CD4-positive, alpha-beta memory T cell (primary cell): ENCODE measurements at regions not wholly inside any gene's neighbourhood (a gene's known extent, or its start where the extent isn't known, plus 50 kb on each side); places are given as distances from the start of the nearest gene placed in this dataset.

Source experiments
- CTCF ChIA-PET: fragments of 350-600 bp; sonication (Branson Sonifier 250); formaldehyde crosslinking; loops from one replicate; lab custom pipeline; 2021; ENCODE audit warnings: inconsistent platforms; ENCODE audit not compliant: partially characterized antibody; lab: Charles Lee
- POLR2A ChIA-PET: fragments of 350-600 bp; sonication (Branson Sonifier 250); formaldehyde crosslinking; loops from one replicate; lab custom pipeline; 2021; ENCODE audit not compliant: partially characterized antibody; lab: Charles Lee
- DNase-seq, 5 donors: peaks; one replicate each; pipeline versions ENCODE4 v3.0.0 to v3.0.0-alpha.2; 2020 to 2022; ENCODE audit warnings: mixed read lengths in 1 of 5
- H3K27ac ChIP-seq: one replicate; pipeline ENCODE4 v1.7.0; 2013; ENCODE audit warnings: low read depth, low read length
- H3K27me3 ChIP-seq: 2 replicates; pipeline ENCODE4 v1.7.0; 2013; ENCODE audit warnings: mild to moderate bottlenecking, low read length, moderate library complexity; ENCODE audit not compliant: insufficient read depth
- H3K36me3 ChIP-seq: 2 replicates; pipeline ENCODE4 v1.7.0; 2013; ENCODE audit warnings: mild to moderate bottlenecking, low read length, moderate library complexity; ENCODE audit not compliant: insufficient read depth
- H3K4me1 ChIP-seq: 2 replicates; pipeline ENCODE4 v1.7.0; 2013; ENCODE audit warnings: mild to moderate bottlenecking, low read length, moderate library complexity; ENCODE audit not compliant: insufficient read depth
- H3K4me3 ChIP-seq, 2 donors: one replicate each; pipeline ENCODE4 v1.7.0; 2013; ENCODE audit warnings: low read length in 2 of 2, mild to moderate bottlenecking in 1 of 2
- H3K9me3 ChIP-seq, 2 donors: one replicate each; pipeline ENCODE4 v1.7.0; 2013; ENCODE audit warnings: low read length in 2 of 2, control low read depth in 1 of 2; ENCODE audit not compliant: control insufficient read depth in 1 of 2
- H3K27ac Mint-ChIP-seq, 7 donors: one replicate each; pipeline ENCODE4 v1.8.0; 2020 to 2021; ENCODE audit warnings: mixed read lengths in 7 of 7, mild to moderate bottlenecking in 6 of 7, inconsistent platforms in 3 of 7, moderate library complexity in 3 of 7
- H3K27me3 Mint-ChIP-seq, 2 donors: one replicate each; pipeline ENCODE4 v1.8.0; 2020 to 2021; ENCODE audit warnings: mixed read lengths in 2 of 2
- H3K36me3 Mint-ChIP-seq, 2 donors: one replicate each; pipeline ENCODE4 v1.8.0; 2020 to 2021; ENCODE audit warnings: mixed read lengths in 2 of 2, inconsistent platforms in 1 of 2, mild to moderate bottlenecking in 1 of 2
- H3K4me1 Mint-ChIP-seq, 4 donors: one replicate each; pipeline ENCODE4 v1.8.0; 2020 to 2021; ENCODE audit warnings: mixed read lengths in 4 of 4, mild to moderate bottlenecking in 1 of 4
- H3K4me3 Mint-ChIP-seq, 8 donors: one replicate each; pipeline ENCODE4 v1.8.0; 2020 to 2021; ENCODE audit warnings: mixed read lengths in 8 of 8, mild to moderate bottlenecking in 7 of 8, moderate library complexity in 6 of 8, inconsistent platforms in 3 of 8
- H3K9me3 Mint-ChIP-seq, 8 donors: one replicate each; pipeline ENCODE4 v1.8.0; 2020 to 2021; ENCODE audit warnings: mixed read lengths in 8 of 8, mild to moderate bottlenecking in 5 of 8, inconsistent platforms in 3 of 8, moderate library complexity in 1 of 8
- intact Hi-C: fragments of 100-400 bp; cut with micrococcal nuclease; formaldehyde crosslinking; loops from one replicate; pipeline ENCODE4 v1.15.1; 2023

GRCh38 chr13:88068975-88069374 lies 397.8 kb downstream of the SLITRK5 start:
- peaks cover 2 to 14% (median 8%) of the 10 kb centered on the region in 8 donors for H3K9me3 Mint-ChIP-seq
- no peak for DNase-seq
- Histone ChIP-seq H3K27me3 (no peaks in the 10 kb centered on the region), H3K9me3 (peaks cover 0 to 13% of the 10 kb centered on the region in 2 donors), H3K4me1 (no peaks in the 10 kb centered on the region), H3K27ac (no peak overlapping the region), H3K36me3 (no peaks in the 10 kb centered on the region), H3K4me3 (no peak overlapping the region)
- no peak overlapping the region for H3K4me3 Mint-ChIP-seq
- H3K4me1 Mint-ChIP-seq: no peaks in the 10 kb centered on the region
- CTCF ChIA-PET: no interaction called here
- no peaks in the 10 kb centered on the region for H3K27me3 Mint-ChIP-seq
- intact Hi-C loops: no loop called here
- no peak overlapping the region for H3K27ac Mint-ChIP-seq
- POLR2A ChIA-PET: no interaction called here
- no peaks in the 10 kb centered on the region for H3K36me3 Mint-ChIP-seq

- ChIA-PET CTCF (no interaction called here), POLR2A (no interaction called here)
- no peaks in the 10 kb centered on the region for H3K36me3 ChIP-seq
- no peak overlapping the region for H3K4me3 ChIP-seq
- H3K36me3 Mint-ChIP-seq: no peaks in the 10 kb centered on the region
- H3K4me1 ChIP-seq: no peaks in the 10 kb centered on the region
- intact Hi-C loops: no loop called here
- H3K27ac ChIP-seq: no peak overlapping the region
- peaks cover 0 to 9% (median 3%) of the 10 kb centered on the region in 8 donors for H3K9me3 Mint-ChIP-seq
- H3K4me1 Mint-ChIP-seq: no peaks in the 10 kb centered on the region
- DNase-seq: no peak
- no peaks in the 10 kb centered on the region for H3K27me3 ChIP-seq
- no peak overlapping the region for H3K27ac Mint-ChIP-seq
- H3K4me3 Mint-ChIP-seq: no peak overlapping the region
- H3K27me3 Mint-ChIP-seq: no peaks in the 10 kb centered on the region
- H3K9me3 ChIP-seq: peaks cover 0 to 7% of the 10 kb centered on the region in 2 donors
Observed at GRCh38 chr13:88071371-88071770, 400.2 kb downstream of the SLITRK5 start.

GRCh38 chr13:88074794-88075510 lies 403.8 kb downstream of the SLITRK5 start:
- Histone ChIP-seq H3K4me3 (no peak overlapping the region), H3K27me3 (no peaks in the 10 kb centered on the region), H3K4me1 (no peaks in the 10 kb centered on the region), H3K36me3 (no peaks in the 10 kb centered on the region), H3K9me3 (peaks cover 0 to 7% of the 10 kb centered on the region in 2 donors), H3K27ac (no peak overlapping the region)
- intact Hi-C loops: no loop called here
- no peaks in the 10 kb centered on the region for H3K4me1 Mint-ChIP-seq
- ChIA-PET POLR2A (no interaction called here), CTCF (no interaction called here)
- H3K9me3 Mint-ChIP-seq: peaks cover 0 to 6% (median 0%) of the 10 kb centered on the region in 8 donors
- H3K36me3 Mint-ChIP-seq: no peaks in the 10 kb centered on the region
- no peak for DNase-seq
- no peak overlapping the region for H3K27ac Mint-ChIP-seq
- no peak overlapping the region for H3K4me3 Mint-ChIP-seq
- H3K27me3 Mint-ChIP-seq: no peaks in the 10 kb centered on the region

- no peaks in the 10 kb centered on the region for H3K36me3 Mint-ChIP-seq
- no peak overlapping the region for H3K4me3 Mint-ChIP-seq
Observed at GRCh38 chr13:88085036-88085435, 413.9 kb downstream of the SLITRK5 start.

GRCh38 chr13:88086577-88086976 lies 415.4 kb downstream of the SLITRK5 start:
- Mint-ChIP-seq H3K4me1 (no peaks in the 10 kb centered on the region), H3K9me3 (peaks cover 0 to 16% (median 7%) of the 10 kb centered on the region in 8 donors), H3K36me3 (no peaks in the 10 kb centered on the region), H3K4me3 (no peak overlapping the region), H3K27me3 (no peaks in the 10 kb centered on the region), H3K27ac (no peak overlapping the region)
- POLR2A ChIA-PET: no interaction called here
- Histone ChIP-seq H3K27me3 (no peaks in the 10 kb centered on the region), H3K4me1 (no peaks in the 10 kb centered on the region), H3K9me3 (no peaks in the 10 kb centered on the region), H3K27ac (no peak overlapping the region), H3K4me3 (no peak overlapping the region), H3K36me3 (no peaks in the 10 kb centered on the region)
- intact Hi-C loops: no loop called here
- CTCF ChIA-PET: no interaction called here
- DNase-seq: no peak

More at GRCh38 chr13:88085036-88085435, 413.9 kb downstream of the SLITRK5 start:
- Histone ChIP-seq H3K36me3 (no peaks in the 10 kb centered on the region), H3K4me1 (no peaks in the 10 kb centered on the region), H3K4me3 (no peak overlapping the region), H3K9me3 (no peaks in the 10 kb centered on the region), H3K27ac (no peak overlapping the region), H3K27me3 (no peaks in the 10 kb centered on the region)
- ChIA-PET POLR2A (no interaction called here), CTCF (no interaction called here)
- intact Hi-C loops: no loop called here
- Mint-ChIP-seq H3K4me1 (no peaks in the 10 kb centered on the region), H3K9me3 (peaks cover 0 to 10% (median 4%) of the 10 kb centered on the region in 8 donors), H3K27me3 (no peaks in the 10 kb centered on the region), H3K27ac (no peak overlapping the region)
- DNase-seq: no peak

- no peaks in the 10 kb centered on the region for H3K4me1 ChIP-seq
- H3K9me3 Mint-ChIP-seq: peaks cover 0 to 30% (median 9%) of the 10 kb centered on the region in 8 donors
- no peaks in the 10 kb centered on the region for H3K9me3 ChIP-seq
- H3K27ac Mint-ChIP-seq: no peak overlapping the region
- H3K27ac ChIP-seq: no peak overlapping the region
- DNase-seq: no peak
- intact Hi-C loops: no loop called here
- H3K36me3 Mint-ChIP-seq: no peaks in the 10 kb centered on the region
- no peaks in the 10 kb centered on the region for H3K27me3 Mint-ChIP-seq
- no peaks in the 10 kb centered on the region for H3K36me3 ChIP-seq
- ChIA-PET CTCF (no interaction called here), POLR2A (no interaction called here)
- H3K4me3 ChIP-seq: no peak overlapping the region
- H3K4me1 Mint-ChIP-seq: no peaks in the 10 kb centered on the region
- H3K27me3 ChIP-seq: no peaks in the 10 kb centered on the region
- H3K4me3 Mint-ChIP-seq: no peak overlapping the region
Observed at GRCh38 chr13:88097541-88097940, 426.4 kb downstream of the SLITRK5 start.

GRCh38 chr13:88103824-88104223 lies 432.7 kb downstream of the SLITRK5 start:
- Histone ChIP-seq H3K9me3 (no peaks in the 10 kb centered on the region), H3K4me1 (no peaks in the 10 kb centered on the region), H3K4me3 (no peak overlapping the region), H3K27me3 (no peaks in the 10 kb centered on the region), H3K27ac (no peak overlapping the region), H3K36me3 (no peaks in the 10 kb centered on the region)
- intact Hi-C loops: no loop called here
- Mint-ChIP-seq H3K9me3 (peaks cover 0 to 29% (median 6%) of the 10 kb centered on the region in 8 donors), H3K4me3 (no peak overlapping the region), H3K27ac (no peak overlapping the region), H3K36me3 (no peaks in the 10 kb centered on the region), H3K4me1 (no peaks in the 10 kb centered on the region), H3K27me3 (no peaks in the 10 kb centered on the region)
- ChIA-PET CTCF (no interaction called here), POLR2A (no interaction called here)
- DNase-seq: no peak
